HL-60 (cell line): ENCODE measurements at regions not wholly inside any gene's neighbourhood (a gene's known extent, or its start where the extent isn't known, plus 50 kb on each side); places are given as distances from the start of the nearest gene placed in this dataset.

Experiments used
- DNase-seq, 2 experiments: peaks; one replicate each; pipeline ENCODE4 v3.0.0-alpha.2; 2010 to 2020; ENCODE audit warnings: low read depth in 1 of 2, low spot score in 1 of 2
- H3K27ac ChIP-seq: fragments of 250-450 bp; sonication (Bioruptor Pico); replicated peaks from 2 replicates; pipeline ENCODE4 v1.5.1; 2020; ENCODE audit warnings: mild to moderate bottlenecking, moderate library complexity
- H3K27me3 ChIP-seq: fragments of 250-450 bp; sonication (Bioruptor Pico); 2 replicates; pipeline ENCODE4 v1.5.1; 2021; ENCODE audit warnings: mild to moderate bottlenecking, moderate library complexity; ENCODE audit not compliant: insufficient read depth, poor library complexity, severe bottlenecking
- H3K4me3 ChIP-seq: replicated peaks from 2 replicates; pipeline ENCODE4 v1.5.1; 2011; ENCODE audit warnings: mild to moderate bottlenecking, control low read depth, low read length; ENCODE audit not compliant: insufficient read depth
- CTCF ChIP-seq: IDR thresholded peaks from one replicate; pipeline ENCODE4 v1.5.1; 2011; ENCODE audit warnings: low read length, control low read depth, inconsistent platforms; ENCODE audit not compliant: insufficient read depth
- GABPA ChIP-seq: IDR thresholded peaks from 2 replicates; pipeline ENCODE4 v1.6.1; 2012; ENCODE audit warnings: low read depth
- POLR2AphosphoS5 ChIP-seq: IDR thresholded peaks from 2 replicates; pipeline ENCODE4 v1.6.1; 2012; ENCODE audit warnings: low read depth
- REST ChIP-seq: IDR thresholded peaks from 2 replicates; pipeline ENCODE4 v1.6.1; 2012; ENCODE audit warnings: low read depth; ENCODE audit not compliant: insufficient replicate concordance
- SPI1 ChIP-seq: IDR thresholded peaks from 2 replicates; pipeline ENCODE4 v1.6.1; 2012; ENCODE audit warnings: low read depth, mild to moderate bottlenecking, borderline replicate concordance

- no peak for TF ChIP-seq CTCF
- no peak for TF ChIP-seq SPI1
- TF ChIP-seq GABPA: no peak
- no peak for TF ChIP-seq POLR2AphosphoS5
- no peak for TF ChIP-seq REST
- peaks cover 23% of the 10 kb centered on the region for H3K27me3 ChIP-seq
- no peak overlapping the region for H3K27ac ChIP-seq
- no peak for DNase-seq
- no peak overlapping the region for H3K4me3 ChIP-seq
Measured at GRCh38 chr16:85233516-85233915, 121.2 kb upstream of the CIBAR2 start.

- H3K27me3 ChIP-seq: peaks cover 20% of the 10 kb centered on the region
- no peak for TF ChIP-seq SPI1
- no peak overlapping the region for H3K4me3 ChIP-seq
- no peak for DNase-seq
- H3K27ac ChIP-seq: no peak overlapping the region
Measured at GRCh38 chr16:85234310-85235204, 122.3 kb upstream of the CIBAR2 start.

- H3K4me3 ChIP-seq: no peak overlapping the region
- TF ChIP-seq REST (no peak), SPI1 (no peak), CTCF (no peak), POLR2AphosphoS5 (no peak), GABPA (no peak)
- H3K27me3 ChIP-seq: peaks cover 20% of the 10 kb centered on the region
- H3K27ac ChIP-seq: no peak overlapping the region
- DNase-seq: no peak
Measured at GRCh38 chr16:85235991-85236817, 123.9 kb upstream of the CIBAR2 start.

DNA sequence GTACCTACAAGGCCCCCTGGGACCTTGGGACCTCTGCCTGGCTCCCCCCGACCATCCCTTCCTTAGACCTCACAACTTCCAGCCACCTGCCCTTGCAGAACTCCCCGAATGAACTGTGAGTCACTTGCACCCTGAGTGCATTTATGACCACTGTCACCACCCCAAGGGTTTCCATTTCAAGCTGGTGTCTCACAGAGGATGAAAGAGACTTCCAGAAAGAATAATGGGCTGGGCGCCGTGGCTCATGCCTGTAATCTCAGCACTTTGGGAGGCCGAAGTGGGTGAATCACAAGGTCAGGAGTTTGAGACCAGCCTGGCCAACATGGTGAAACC lies 124.5 kb upstream of the CIBAR2 start:
- Histone ChIP-seq H3K27ac (no peak overlapping the region), H3K27me3 (peaks cover 20% of the 10 kb centered on the region), H3K4me3 (no peak overlapping the region)
- no peak for TF ChIP-seq CTCF
- TF ChIP-seq SPI1: no peak
- no peak for TF ChIP-seq GABPA
- no peak for TF ChIP-seq REST
- no peak for TF ChIP-seq POLR2AphosphoS5
- DNase-seq: no peak
